Liver (tissue), 3 donors: ENCODE measurements at regions not wholly inside any gene's neighbourhood (a gene's known extent, or its start where the extent isn't known, plus 50 kb on each side); places are given as distances from the start of the nearest gene placed in this dataset.

Source experiments
- MAX ChIP-seq: IDR thresholded peaks from 2 replicates; pipeline ENCODE4 v1.6.1; 2016; ENCODE audit warnings: antibody characterized with exemption
- RAD21 ChIP-seq, 2 donors: IDR thresholded peaks; 2 replicates each; pipeline ENCODE4 v1.6.1; 2016; ENCODE audit warnings: antibody characterized with exemption in 2 of 2, mild to moderate bottlenecking in 2 of 2
- SP1 ChIP-seq: IDR thresholded peaks from 2 replicates; pipeline ENCODE4 v1.6.1; 2018; ENCODE audit warnings: antibody characterized with exemption, mild to moderate bottlenecking
- YY1 ChIP-seq: IDR thresholded peaks from 2 replicates; pipeline ENCODE4 v1.6.1; 2016; ENCODE audit warnings: antibody characterized with exemption, mild to moderate bottlenecking
- TF ChIP-seq, protein P1 (sequence below): fragments of 150-350 bp; IDR thresholded peaks from 2 replicates; pipeline ENCODE4 v1.5.1; 2017; ENCODE audit warnings: improper control_type of control experiment, low read depth, low read length; ENCODE audit not compliant: missing input control
- donor health status: healthy.
- donor health status: healthy.

DNA sequence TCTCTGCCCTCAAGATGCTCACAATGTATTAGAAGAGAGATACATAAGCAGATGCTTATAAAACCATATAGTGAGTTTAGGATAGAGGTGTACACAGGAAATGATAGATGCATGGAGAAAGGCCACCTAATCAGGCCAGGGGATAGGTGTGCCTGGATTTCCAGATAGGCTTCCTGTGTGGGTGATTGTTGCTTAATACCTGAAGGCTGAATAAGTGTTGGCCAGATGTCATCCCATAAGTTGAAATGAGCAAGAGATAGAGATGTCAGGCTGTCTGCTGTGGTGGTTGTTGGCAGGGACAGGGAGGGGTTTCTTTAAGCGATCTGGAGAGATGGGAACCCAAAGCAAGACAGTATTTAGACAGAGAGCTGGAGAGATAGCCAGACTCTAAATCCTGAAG, 109.8 kb upstream of the SGK1 start:
- TF ChIP-seq MAX (no peak), SP1 (no peak), YY1 (no peak), RAD21 (IDR thresholded peaks at IDR 0.05) (no peak)
- TF ChIP-seq, protein P1, sequence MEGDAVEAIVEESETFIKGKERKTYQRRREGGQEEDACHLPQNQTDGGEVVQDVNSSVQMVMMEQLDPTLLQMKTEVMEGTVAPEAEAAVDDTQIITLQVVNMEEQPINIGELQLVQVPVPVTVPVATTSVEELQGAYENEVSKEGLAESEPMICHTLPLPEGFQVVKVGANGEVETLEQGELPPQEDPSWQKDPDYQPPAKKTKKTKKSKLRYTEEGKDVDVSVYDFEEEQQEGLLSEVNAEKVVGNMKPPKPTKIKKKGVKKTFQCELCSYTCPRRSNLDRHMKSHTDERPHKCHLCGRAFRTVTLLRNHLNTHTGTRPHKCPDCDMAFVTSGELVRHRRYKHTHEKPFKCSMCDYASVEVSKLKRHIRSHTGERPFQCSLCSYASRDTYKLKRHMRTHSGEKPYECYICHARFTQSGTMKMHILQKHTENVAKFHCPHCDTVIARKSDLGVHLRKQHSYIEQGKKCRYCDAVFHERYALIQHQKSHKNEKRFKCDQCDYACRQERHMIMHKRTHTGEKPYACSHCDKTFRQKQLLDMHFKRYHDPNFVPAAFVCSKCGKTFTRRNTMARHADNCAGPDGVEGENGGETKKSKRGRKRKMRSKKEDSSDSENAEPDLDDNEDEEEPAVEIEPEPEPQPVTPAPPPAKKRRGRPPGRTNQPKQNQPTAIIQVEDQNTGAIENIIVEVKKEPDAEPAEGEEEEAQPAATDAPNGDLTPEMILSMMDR, result no peak
